Astrocyte (in vitro differentiated cells and primary cell): ENCODE measurements at regions not wholly inside any gene's neighbourhood (a gene's known extent, or its start where the extent isn't known, plus 50 kb on each side); places are given as distances from the start of the nearest gene placed in this dataset.
A peak's percentile ranks its signal among the peaks of the same experiment; 100 is the strongest.

Experiments
- DNase-seq: peaks from one replicate; pipeline ENCODE4 v3.0.0-alpha.2; 2010; ENCODE audit warnings: low read depth
- FAIRE-seq: peaks from 2 replicates; lab custom pipeline; 2011; peaks lifted over from hg19 to GRCh38; lab: Jason Lieb, UNC
- H2AFZ ChIP-seq: 2 replicates; pipeline ENCODE4 v1.6.0; 2012; ENCODE audit warnings: low read depth, low read length, inconsistent platforms
- H3K27ac ChIP-seq: 2 replicates; pipeline ENCODE4 v1.5.1; 2011; ENCODE audit warnings: low read depth, low read length, inconsistent platforms
- H3K27me3 ChIP-seq: 2 replicates; pipeline ENCODE4 v1.6.0; 2011; ENCODE audit warnings: low read length, inconsistent platforms; ENCODE audit not compliant: insufficient read depth
- H3K36me3 ChIP-seq: 2 replicates; pipeline ENCODE4 v1.5.1; 2011; ENCODE audit warnings: low read length, inconsistent platforms; ENCODE audit not compliant: insufficient read depth
- H3K4me1 ChIP-seq: 2 replicates; pipeline ENCODE4 v1.5.1; 2011; ENCODE audit warnings: low read length, inconsistent platforms; ENCODE audit not compliant: insufficient read depth
- H3K4me2 ChIP-seq: 2 replicates; pipeline ENCODE4 v1.6.0; 2012; ENCODE audit warnings: low read length, inconsistent platforms
- H3K4me3 ChIP-seq: 2 replicates; pipeline ENCODE4 v1.5.1; 2011; ENCODE audit warnings: low read depth, mild to moderate bottlenecking, low read length, inconsistent platforms; ENCODE audit not compliant: insufficient read depth
- H3K79me2 ChIP-seq: 2 replicates; pipeline ENCODE4 v1.6.0; 2012; ENCODE audit warnings: mild to moderate bottlenecking, low read length, inconsistent platforms; ENCODE audit not compliant: insufficient read depth
- H3K9ac ChIP-seq: 2 replicates; pipeline ENCODE4 v1.6.0; 2012; ENCODE audit warnings: mild to moderate bottlenecking, low read length, inconsistent platforms
- H3K9me3 ChIP-seq: 2 replicates; pipeline ENCODE4 v1.5.1; 2012; ENCODE audit warnings: low read depth, mild to moderate bottlenecking, low read length, inconsistent platforms; ENCODE audit not compliant: insufficient read depth
- H4K20me1 ChIP-seq: 2 replicates; pipeline ENCODE4 v1.6.0; 2012; ENCODE audit warnings: low read length, inconsistent platforms; ENCODE audit not compliant: insufficient read depth
- H3K27ac Mint-ChIP-seq: one replicate; pipeline ENCODE4 v1.8.0; 2021; ENCODE audit warnings: mild to moderate bottlenecking, mixed read lengths; ENCODE audit not compliant: unreplicated experiment
- H3K27me3 Mint-ChIP-seq: one replicate; pipeline ENCODE4 v1.8.0; 2021; ENCODE audit warnings: low read depth, mixed read lengths; ENCODE audit not compliant: unreplicated experiment
- H3K36me3 Mint-ChIP-seq: one replicate; pipeline ENCODE4 v1.8.0; 2021; ENCODE audit warnings: low read depth, mixed read lengths; ENCODE audit not compliant: unreplicated experiment
- H3K4me1 Mint-ChIP-seq: one replicate; pipeline ENCODE4 v1.8.0; 2021; ENCODE audit warnings: low read depth, mixed read lengths; ENCODE audit not compliant: unreplicated experiment
- H3K4me3 Mint-ChIP-seq: one replicate; pipeline ENCODE4 v1.8.0; 2021; ENCODE audit warnings: mild to moderate bottlenecking, moderate library complexity, mixed read lengths; ENCODE audit not compliant: unreplicated experiment
- H3K9me3 Mint-ChIP-seq: one replicate; pipeline ENCODE4 v1.8.0; 2021; ENCODE audit warnings: mild to moderate bottlenecking, mixed read lengths; ENCODE audit not compliant: unreplicated experiment
- EZH2 ChIP-seq: IDR thresholded peaks from 2 replicates; pipeline ENCODE4 v1.6.1; 2012; ENCODE audit warnings: mild to moderate bottlenecking, low read length, inconsistent platforms; ENCODE audit not compliant: insufficient read depth
- TF ChIP-seq, protein P1 (sequence below): IDR thresholded peaks from 2 replicates; pipeline ENCODE4 v1.5.1; 2011; ENCODE audit warnings: low read depth, mild to moderate bottlenecking, inconsistent platforms, low read length, moderate library complexity; ENCODE audit not compliant: insufficient read depth

DNA sequence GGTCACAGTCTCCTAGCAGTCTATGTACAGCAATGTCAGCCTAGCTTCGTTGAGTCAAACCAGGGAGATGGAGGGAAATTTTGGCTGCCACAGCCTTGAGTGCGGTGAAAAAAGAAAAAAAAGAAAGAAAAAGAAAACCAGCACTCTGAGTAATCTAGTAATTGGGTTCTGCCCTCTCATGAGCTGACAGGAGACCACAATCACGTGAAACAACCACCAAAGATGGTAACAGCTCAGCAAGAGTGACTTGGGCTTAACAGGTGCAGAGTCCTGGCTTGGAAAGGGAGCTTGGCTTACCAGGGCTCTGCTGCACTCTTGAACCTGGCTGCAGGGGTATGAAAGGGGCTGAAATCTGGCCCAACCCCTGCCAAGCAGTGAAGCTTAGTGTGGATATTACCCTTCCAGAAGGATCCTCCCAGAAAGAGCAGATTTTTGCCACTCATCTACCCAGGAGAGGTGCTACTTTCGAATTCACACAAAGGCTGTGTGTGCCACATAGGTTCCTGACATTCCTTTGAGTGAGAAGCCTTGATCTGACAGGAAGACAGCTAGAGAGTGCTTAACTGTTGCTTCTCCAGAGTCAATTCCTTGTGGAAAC, 350.3 kb downstream of the PTTG2 start:
- FAIRE-seq = no peak
- peaks cover 33% of the 10 kb centered on the region for H3K4me1 Mint-ChIP-seq
- H2AFZ ChIP-seq = no peak overlapping the region

DNA sequence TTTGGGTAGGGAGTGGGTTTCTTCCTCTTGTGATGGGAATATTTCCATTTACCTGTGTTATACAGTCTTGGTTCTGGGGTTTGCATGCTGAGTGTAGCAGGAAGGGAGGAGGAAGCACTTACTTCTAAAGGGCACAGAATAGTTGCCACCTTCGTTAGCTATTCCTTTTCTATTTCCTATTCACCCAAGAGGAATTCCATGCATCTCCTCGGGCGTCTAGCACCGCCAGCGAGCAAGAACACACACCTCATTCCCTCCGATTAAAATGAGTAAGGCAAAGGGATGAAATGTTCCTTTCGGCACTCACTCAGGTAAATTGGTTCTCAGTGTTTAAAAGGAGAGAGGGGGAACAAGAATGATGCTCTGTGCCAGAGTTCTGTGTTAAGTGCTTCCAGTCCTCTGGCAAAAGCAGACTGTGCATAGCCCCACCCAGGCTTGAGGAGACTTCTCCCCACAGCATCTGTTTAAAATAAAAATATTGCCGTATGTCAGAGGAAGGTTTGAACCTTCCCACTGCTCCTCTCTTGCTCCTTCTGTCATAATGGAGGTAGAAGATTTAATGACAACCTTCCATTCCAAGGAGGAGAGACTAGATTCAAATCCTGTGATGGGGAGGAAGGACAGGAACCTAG, 351.4 kb downstream of the PTTG2 start:
- H3K9me3 Mint-ChIP-seq = peaks cover 6% of the 10 kb centered on the region
- H3K36me3 Mint-ChIP-seq = no peaks in the 10 kb centered on the region
- Histone ChIP-seq H3K79me2 (no peaks in the 10 kb centered on the region), H3K4me1 (peaks cover 15% of the 10 kb centered on the region), H3K4me3 (no peak overlapping the region), H3K36me3 (no peaks in the 10 kb centered on the region), H3K27ac (no peak overlapping the region), H4K20me1 (no peaks in the 10 kb centered on the region), H3K27me3 (no peaks in the 10 kb centered on the region), H3K4me2 (no peak overlapping the region), H3K9me3 (no peaks in the 10 kb centered on the region), H2AFZ (no peak overlapping the region), H3K9ac (no peak overlapping the region)
- no peaks in the 10 kb centered on the region for H3K27me3 Mint-ChIP-seq
- H3K4me1 Mint-ChIP-seq = peaks cover 33% of the 10 kb centered on the region
- DNase-seq = no peak
- FAIRE-seq = no peak
- no peak overlapping the region for H3K4me3 Mint-ChIP-seq
- H3K27ac Mint-ChIP-seq = no peak overlapping the region
- TF ChIP-seq, protein P1, sequence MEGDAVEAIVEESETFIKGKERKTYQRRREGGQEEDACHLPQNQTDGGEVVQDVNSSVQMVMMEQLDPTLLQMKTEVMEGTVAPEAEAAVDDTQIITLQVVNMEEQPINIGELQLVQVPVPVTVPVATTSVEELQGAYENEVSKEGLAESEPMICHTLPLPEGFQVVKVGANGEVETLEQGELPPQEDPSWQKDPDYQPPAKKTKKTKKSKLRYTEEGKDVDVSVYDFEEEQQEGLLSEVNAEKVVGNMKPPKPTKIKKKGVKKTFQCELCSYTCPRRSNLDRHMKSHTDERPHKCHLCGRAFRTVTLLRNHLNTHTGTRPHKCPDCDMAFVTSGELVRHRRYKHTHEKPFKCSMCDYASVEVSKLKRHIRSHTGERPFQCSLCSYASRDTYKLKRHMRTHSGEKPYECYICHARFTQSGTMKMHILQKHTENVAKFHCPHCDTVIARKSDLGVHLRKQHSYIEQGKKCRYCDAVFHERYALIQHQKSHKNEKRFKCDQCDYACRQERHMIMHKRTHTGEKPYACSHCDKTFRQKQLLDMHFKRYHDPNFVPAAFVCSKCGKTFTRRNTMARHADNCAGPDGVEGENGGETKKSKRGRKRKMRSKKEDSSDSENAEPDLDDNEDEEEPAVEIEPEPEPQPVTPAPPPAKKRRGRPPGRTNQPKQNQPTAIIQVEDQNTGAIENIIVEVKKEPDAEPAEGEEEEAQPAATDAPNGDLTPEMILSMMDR = no peak
- TF ChIP-seq EZH2 = no peak

More for the DNA sequence above, 350.3 kb downstream of the PTTG2 start:
- Histone ChIP-seq H3K4me3 (no peak overlapping the region), H3K9me3 (no peaks in the 10 kb centered on the region), H3K79me2 (no peaks in the 10 kb centered on the region), H3K27ac (no peak overlapping the region), H3K36me3 (no peaks in the 10 kb centered on the region), H3K27me3 (no peaks in the 10 kb centered on the region), H3K4me1 (peaks cover 15% of the 10 kb centered on the region), H3K9ac (no peak overlapping the region), H4K20me1 (no peaks in the 10 kb centered on the region), H3K4me2 (no peak overlapping the region)
- H3K27ac Mint-ChIP-seq = no peak overlapping the region
- H3K9me3 Mint-ChIP-seq = peaks cover 6% of the 10 kb centered on the region
- H3K36me3 Mint-ChIP-seq = no peaks in the 10 kb centered on the region
- peak; percentile 51 for DNase-seq
- no peak overlapping the region for H3K4me3 Mint-ChIP-seq
- TF ChIP-seq, protein P1 = no peak
- TF ChIP-seq EZH2 = no peak
- H3K27me3 Mint-ChIP-seq = no peaks in the 10 kb centered on the region

DNA sequence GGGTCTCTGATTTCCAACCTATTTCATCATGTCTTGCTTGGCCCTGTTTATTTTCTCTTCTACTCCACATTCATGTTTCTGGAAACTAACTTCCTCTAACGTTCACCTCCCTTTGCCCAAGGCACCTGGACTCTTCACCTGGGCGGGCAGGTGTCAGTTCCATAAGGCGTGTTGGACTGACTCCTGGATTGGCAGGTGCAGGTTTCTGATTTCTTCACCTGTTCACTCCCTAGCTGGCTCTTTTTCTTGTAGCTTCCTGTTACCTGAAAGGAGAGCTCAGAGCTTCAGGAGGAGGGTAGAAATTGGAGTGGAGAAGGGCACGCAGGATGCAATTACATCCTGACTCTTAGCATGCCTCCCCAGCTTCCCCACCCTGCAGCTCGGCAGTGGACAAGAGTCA, 350.8 kb upstream of the KLF3 start:
- H3K36me3 ChIP-seq = no peaks in the 10 kb centered on the region
- H3K9me3 Mint-ChIP-seq = peaks cover 6% of the 10 kb centered on the region
- H3K9me3 ChIP-seq = no peaks in the 10 kb centered on the region
- H3K27me3 Mint-ChIP-seq = no peaks in the 10 kb centered on the region
- H3K4me1 ChIP-seq = peaks cover 15% of the 10 kb centered on the region
- no peaks in the 10 kb centered on the region for H4K20me1 ChIP-seq
- peaks cover 33% of the 10 kb centered on the region for H3K4me1 Mint-ChIP-seq
- TF ChIP-seq EZH2 = no peak
- TF ChIP-seq, protein P1 = no peak
- DNase-seq (no peak), FAIRE-seq (no peak)
- H3K27ac ChIP-seq = no peak overlapping the region
- no peak overlapping the region for H2AFZ ChIP-seq
- no peak overlapping the region for H3K4me3 Mint-ChIP-seq
- H3K36me3 Mint-ChIP-seq = no peaks in the 10 kb centered on the region
- no peak overlapping the region for H3K4me2 ChIP-seq
- H3K9ac ChIP-seq = no peak overlapping the region
- no peaks in the 10 kb centered on the region for H3K79me2 ChIP-seq
- H3K4me3 ChIP-seq = no peak overlapping the region
- no peaks in the 10 kb centered on the region for H3K27me3 ChIP-seq
- no peak overlapping the region for H3K27ac Mint-ChIP-seq
